C4-2B (cell line): ENCODE measurements at regions not wholly inside any gene's neighbourhood (a gene's known extent, or its start where the extent isn't known, plus 50 kb on each side); places are given as distances from the start of the nearest gene placed in this dataset.

Source experiments
- ZFX ChIP-seq: fragments of 450-650 bp; IDR thresholded peaks from 2 replicates; pipeline ENCODE4 v1.6.1; 2017
- TF ChIP-seq, protein P1 (sequence below): fragments of 450-650 bp; conservative IDR thresholded peaks from 2 replicates; pipeline ENCODE4 v1.5.1; 2017; ENCODE audit warnings: mild to moderate bottlenecking

DNA sequence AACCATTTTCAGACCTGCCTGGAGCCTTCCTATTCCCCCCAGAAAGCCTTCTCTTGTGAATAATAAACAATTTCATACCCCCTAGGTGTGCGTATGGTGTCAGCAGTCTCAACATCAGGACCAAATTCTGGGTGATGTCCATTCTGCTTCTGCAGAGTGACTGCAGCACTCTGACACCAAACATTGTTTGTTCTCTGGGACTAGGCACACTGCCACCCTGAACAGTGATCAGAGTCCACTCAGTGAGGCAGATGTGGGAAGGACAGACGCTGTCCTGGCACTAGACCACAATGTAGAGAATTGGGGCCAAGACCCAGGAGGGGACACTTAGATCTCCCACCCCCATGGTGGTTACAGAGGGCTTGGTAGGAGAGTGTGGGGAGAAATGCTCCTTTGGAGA, 175.1 kb downstream of the BACH1 start:
- TF ChIP-seq, protein P1, sequence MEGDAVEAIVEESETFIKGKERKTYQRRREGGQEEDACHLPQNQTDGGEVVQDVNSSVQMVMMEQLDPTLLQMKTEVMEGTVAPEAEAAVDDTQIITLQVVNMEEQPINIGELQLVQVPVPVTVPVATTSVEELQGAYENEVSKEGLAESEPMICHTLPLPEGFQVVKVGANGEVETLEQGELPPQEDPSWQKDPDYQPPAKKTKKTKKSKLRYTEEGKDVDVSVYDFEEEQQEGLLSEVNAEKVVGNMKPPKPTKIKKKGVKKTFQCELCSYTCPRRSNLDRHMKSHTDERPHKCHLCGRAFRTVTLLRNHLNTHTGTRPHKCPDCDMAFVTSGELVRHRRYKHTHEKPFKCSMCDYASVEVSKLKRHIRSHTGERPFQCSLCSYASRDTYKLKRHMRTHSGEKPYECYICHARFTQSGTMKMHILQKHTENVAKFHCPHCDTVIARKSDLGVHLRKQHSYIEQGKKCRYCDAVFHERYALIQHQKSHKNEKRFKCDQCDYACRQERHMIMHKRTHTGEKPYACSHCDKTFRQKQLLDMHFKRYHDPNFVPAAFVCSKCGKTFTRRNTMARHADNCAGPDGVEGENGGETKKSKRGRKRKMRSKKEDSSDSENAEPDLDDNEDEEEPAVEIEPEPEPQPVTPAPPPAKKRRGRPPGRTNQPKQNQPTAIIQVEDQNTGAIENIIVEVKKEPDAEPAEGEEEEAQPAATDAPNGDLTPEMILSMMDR: no peak
- no peak for TF ChIP-seq ZFX
